IMR-90 (cell line): ENCODE measurements at regions not wholly inside any gene's neighbourhood (a gene's known extent, or its start where the extent isn't known, plus 50 kb on each side); places are given as distances from the start of the nearest gene placed in this dataset.

Experiments
- ATAC-seq: fragments of 200-7000 bp; cut with Tn5 transposase; 2 replicates; pipeline ENCODE4 v1.9.1; 2020; ENCODE audit warnings: low read depth, mild to moderate bottlenecking, moderate library complexity
- BruUV-seq: library from RNA; stranded (reverse); fragments of 400-500 nt; replicated peaks from 2 replicates; lab custom pipeline; 2021; lab: Mats Ljungman, UMichigan
- CTCF ChIA-PET: fragments of 300-600 bp; formaldehyde crosslinking; extraction: SDS; loops from one replicate; lab custom pipeline; 2021; ENCODE audit warnings: antibody characterized with exemption; lab: Yijun Ruan, JAX
- POLR2A ChIA-PET: fragments of 300-600 bp; sonication (Branson Sonifier 250); formaldehyde crosslinking; loops from one replicate; lab custom pipeline; 2022; ENCODE audit warnings: antibody characterized with exemption; ENCODE audit not compliant: unreplicated experiment; lab: Charles Lee
- DNase-seq: peaks from one replicate; pipeline ENCODE4 v3.0.0; 2013
- H2AFZ ChIP-seq: replicated peaks from 2 replicates; pipeline ENCODE3; 2013; ENCODE audit warnings: low read length, mild to moderate bottlenecking; ENCODE audit not compliant: poor library complexity
- H2AK5ac ChIP-seq: 2 replicates; pipeline ENCODE4 v1.6.1; 2013; ENCODE audit warnings: low read depth, low read length, inconsistent platforms
- H2AK9ac ChIP-seq: replicated peaks from 2 replicates; pipeline ENCODE3; 2013; ENCODE audit warnings: mild to moderate bottlenecking, low read depth, low read length, moderate library complexity; ENCODE audit not compliant: poor library complexity
- H2BK120ac ChIP-seq: 2 replicates; pipeline ENCODE4 v1.6.1; 2013; ENCODE audit warnings: low read depth, low read length, inconsistent platforms
- H2BK15ac ChIP-seq: 3 replicates; pipeline ENCODE4 v1.6.1; 2013; ENCODE audit warnings: low read depth, low read length, inconsistent platforms
- H2BK20ac ChIP-seq: 2 replicates; pipeline ENCODE4 v1.6.1; 2013; ENCODE audit warnings: low read depth, mild to moderate bottlenecking, inconsistent platforms, low read length, moderate library complexity
- H2BK5ac ChIP-seq: 2 replicates; pipeline ENCODE4 v1.6.1; 2013; ENCODE audit warnings: mild to moderate bottlenecking, low read depth, low read length, inconsistent platforms; ENCODE audit not compliant: poor library complexity, severe bottlenecking
- H3K14ac ChIP-seq: replicated peaks from 2 replicates; pipeline ENCODE4 v1.6.1; 2013; ENCODE audit warnings: low read depth, low read length, inconsistent platforms
- H3K18ac ChIP-seq: 2 replicates; pipeline ENCODE4 v1.6.1; 2013; ENCODE audit warnings: low read depth, low read length, control low read depth
- H3K23ac ChIP-seq: 2 replicates; pipeline ENCODE4 v1.6.1; 2013; ENCODE audit warnings: low read depth, low read length, inconsistent platforms
- H3K27ac ChIP-seq: 2 replicates; pipeline ENCODE4 v1.5.1; 2013; ENCODE audit warnings: mild to moderate bottlenecking, control low read depth, low read length; ENCODE audit not compliant: insufficient read depth
- H3K27me3 ChIP-seq: 2 replicates; pipeline ENCODE4 v1.6.1; 2013; ENCODE audit warnings: low read length; ENCODE audit not compliant: control insufficient read depth, insufficient read depth
- H3K36me3 ChIP-seq: 2 replicates; pipeline ENCODE4 v1.6.1; 2013; ENCODE audit warnings: low read length, mixed read lengths; ENCODE audit not compliant: control insufficient read depth, insufficient read depth
- H3K4ac ChIP-seq: 2 replicates; pipeline ENCODE4 v1.6.1; 2013; ENCODE audit warnings: low read depth, low read length, inconsistent platforms
- H3K4me1 ChIP-seq: 2 replicates; pipeline ENCODE4 v1.6.1; 2013; ENCODE audit warnings: low read length, mixed read lengths; ENCODE audit not compliant: control insufficient read depth, insufficient read depth
- H3K4me2 ChIP-seq: 2 replicates; pipeline ENCODE4 v1.6.1; 2013; ENCODE audit warnings: low read depth, mild to moderate bottlenecking, control low read depth, low read length, moderate library complexity
- H3K4me3 ChIP-seq: 2 replicates; pipeline ENCODE4 v1.5.1; 2013; ENCODE audit warnings: low read depth, mild to moderate bottlenecking, control low read depth, low read length, moderate library complexity; ENCODE audit not compliant: insufficient read depth
- H3K56ac ChIP-seq: 2 replicates; pipeline ENCODE4 v1.6.1; 2013; ENCODE audit warnings: low read length, inconsistent platforms; ENCODE audit not compliant: insufficient read depth; ENCODE audit errors: extremely low read depth
- H3K79me1 ChIP-seq, 2 experiments: 2 replicates each; pipeline ENCODE4 v1.6.1; 2013; ENCODE audit warnings: low read length in 2 of 2, inconsistent platforms in 1 of 2, low read depth in 1 of 2
- H3K9ac ChIP-seq: 2 replicates; pipeline ENCODE4 v1.6.1; 2013; ENCODE audit warnings: low read depth, low read length, control low read depth
- H3K9me1 ChIP-seq: 2 replicates; pipeline ENCODE4 v1.6.1; 2013; ENCODE audit warnings: low read length, inconsistent platforms; ENCODE audit not compliant: insufficient read depth
- H3K9me3 ChIP-seq: 2 replicates; pipeline ENCODE4 v1.6.1; 2013; ENCODE audit warnings: low read length; ENCODE audit not compliant: control insufficient read depth, insufficient read depth
- H4K20me1 ChIP-seq: 2 replicates; pipeline ENCODE4 v1.6.1; 2013; ENCODE audit warnings: low read length, inconsistent platforms; ENCODE audit not compliant: insufficient read depth
- H4K5ac ChIP-seq: 2 replicates; pipeline ENCODE4 v1.6.1; 2013; ENCODE audit warnings: mild to moderate bottlenecking, low read depth, low read length, control low read depth
- H4K8ac ChIP-seq, 2 experiments: 2 replicates each; pipeline ENCODE4 v1.6.1; 2013; ENCODE audit warnings: low read depth in 2 of 2, low read length in 2 of 2, control low read depth in 1 of 2, inconsistent platforms in 1 of 2
- H4K91ac ChIP-seq: 2 replicates; pipeline ENCODE4 v1.6.1; 2013; ENCODE audit warnings: low read depth, low read length, inconsistent platforms; ENCODE audit not compliant: insufficient read depth
- CEBPB ChIP-seq: IDR thresholded peaks from 2 replicates; pipeline ENCODE4 v1.6.1; 2012; ENCODE audit warnings: low read depth, low read length, improper control_type of control experiment
- CHD1 ChIP-seq: IDR thresholded peaks from 2 replicates; pipeline ENCODE4 v1.6.1; 2012; ENCODE audit warnings: low read depth, low read length, improper control_type of control experiment
- ELK1 ChIP-seq: fragments of 150-350 bp; IDR thresholded peaks from 2 replicates; pipeline ENCODE4 v1.6.1; 2016; ENCODE audit warnings: low read depth, mild to moderate bottlenecking, low read length, moderate library complexity, borderline replicate concordance
- MAFK ChIP-seq: IDR thresholded peaks from 2 replicates; pipeline ENCODE4 v1.6.1; 2012; ENCODE audit warnings: low read depth, low read length, improper control_type of control experiment
- MAZ ChIP-seq: IDR thresholded peaks from 2 replicates; pipeline ENCODE4 v1.6.1; 2012; ENCODE audit warnings: low read depth, mild to moderate bottlenecking, low read length, improper control_type of control experiment, moderate library complexity, borderline replicate concordance
- NFE2L2 ChIP-seq: fragments of 150-350 bp; IDR thresholded peaks from 2 replicates; pipeline ENCODE4 v1.6.1; 2016; ENCODE audit warnings: low read depth, mild to moderate bottlenecking, low read length
- POLR2A ChIP-seq: IDR thresholded peaks from 2 replicates; pipeline ENCODE4 v1.6.1; 2012; ENCODE audit warnings: mild to moderate bottlenecking, low read depth, low read length
- SMC3 ChIP-seq: fragments of 150-350 bp; IDR thresholded peaks from 2 replicates; pipeline ENCODE4 v1.6.1; 2016; ENCODE audit warnings: low read depth, mild to moderate bottlenecking, antibody characterized with exemption, low read length, moderate library complexity
- USF2 ChIP-seq: fragments of 150-350 bp; IDR thresholded peaks from 2 replicates; pipeline ENCODE4 v1.6.1; 2017; ENCODE audit warnings: mild to moderate bottlenecking, antibody characterized with exemption, low read length, low read depth
- dilution Hi-C: fragments of 300-500 bp; cut with HindIII; formaldehyde crosslinking; loops from one replicate; pipeline ENCODE4 v1.14.3; 2018; ENCODE audit warnings: low sequenced_read_pairs; ENCODE audit not compliant: unreplicated experiment
- in situ Hi-C: fragments of 300-500 bp; cut with MboI; formaldehyde crosslinking; loops from 3 replicates; pipeline ENCODE4 v1.14.3; 2019; ENCODE audit warnings: low sequenced_read_pairs, inconsistent platforms, mixed read lengths
- intact Hi-C: fragments of 100-400 bp; cut with micrococcal nuclease; formaldehyde crosslinking; loops from 2 replicates; pipeline ENCODE4 v1.10.0; 2022
- TF ChIP-seq, protein P1 (sequence below): conservative IDR thresholded peaks from 2 replicates; pipeline ENCODE4 v1.5.1; 2012; ENCODE audit warnings: mild to moderate bottlenecking, low read depth, low read length, improper control_type of control experiment

DNA sequence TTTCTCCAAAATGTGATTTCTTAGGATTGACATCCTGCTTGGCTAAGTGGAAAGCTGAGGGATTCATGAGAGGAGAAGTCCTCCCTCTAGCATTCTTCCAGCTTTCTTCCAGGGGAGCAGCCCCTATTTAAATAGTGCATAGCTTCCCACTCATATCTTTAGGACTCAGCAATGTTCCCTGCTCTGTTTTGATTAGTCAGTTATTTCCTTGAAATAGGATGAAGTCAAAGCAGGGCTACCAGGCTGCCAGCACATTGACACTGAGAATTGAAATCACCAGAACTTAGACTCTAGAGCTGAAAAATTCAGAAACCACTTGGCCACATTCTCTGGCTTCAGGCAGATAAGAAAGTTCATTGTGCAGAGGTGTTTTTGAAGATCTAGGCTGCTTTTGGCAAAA is 74.7 kb upstream of the SMAD1 start:
- no peak overlapping the region for H2BK120ac ChIP-seq
- H3K9me3 ChIP-seq = no peaks in the 10 kb centered on the region
- no peaks in the 10 kb centered on the region for H4K20me1 ChIP-seq
- no peak overlapping the region for H3K18ac ChIP-seq
- CTCF ChIA-PET = no interaction called here
- H4K5ac ChIP-seq = no peak overlapping the region
- H3K4me2 ChIP-seq = no peak overlapping the region
- no peak overlapping the region for H3K14ac ChIP-seq
- no peak overlapping the region for H4K8ac ChIP-seq
- no peak for DNase-seq
- no peak overlapping the region for H3K9ac ChIP-seq
- intact Hi-C loops (no loop called here), in situ Hi-C loops (no loop called here), dilution Hi-C loops (no loop called here)
- H3K4me3 ChIP-seq = no peak overlapping the region
- H3K4me1 ChIP-seq = no peaks in the 10 kb centered on the region
- H3K9me1 ChIP-seq = no peaks in the 10 kb centered on the region
- H3K79me1 ChIP-seq = no peaks in the 10 kb centered on the region
- H3K4ac ChIP-seq = no peak overlapping the region
- no peak overlapping the region for H3K27ac ChIP-seq
- no peaks in the 10 kb centered on the region; the same call in none of the 2 replicates for H3K27me3 ChIP-seq
- ATAC-seq = no peak
- H3K56ac ChIP-seq = no peak overlapping the region
- H3K36me3 ChIP-seq = no peaks in the 10 kb centered on the region
- BruUV-seq = no TSS peak
- no peak overlapping the region for H2AK9ac ChIP-seq
- no peak overlapping the region for H3K23ac ChIP-seq
- no peak for TF ChIP-seq MAZ
- TF ChIP-seq POLR2A = no peak
- TF ChIP-seq CHD1 = no peak
- no peak for TF ChIP-seq USF2
- TF ChIP-seq CEBPB = no peak
- TF ChIP-seq ELK1 = no peak
- TF ChIP-seq NFE2L2 = no peak
- TF ChIP-seq, protein P1, sequence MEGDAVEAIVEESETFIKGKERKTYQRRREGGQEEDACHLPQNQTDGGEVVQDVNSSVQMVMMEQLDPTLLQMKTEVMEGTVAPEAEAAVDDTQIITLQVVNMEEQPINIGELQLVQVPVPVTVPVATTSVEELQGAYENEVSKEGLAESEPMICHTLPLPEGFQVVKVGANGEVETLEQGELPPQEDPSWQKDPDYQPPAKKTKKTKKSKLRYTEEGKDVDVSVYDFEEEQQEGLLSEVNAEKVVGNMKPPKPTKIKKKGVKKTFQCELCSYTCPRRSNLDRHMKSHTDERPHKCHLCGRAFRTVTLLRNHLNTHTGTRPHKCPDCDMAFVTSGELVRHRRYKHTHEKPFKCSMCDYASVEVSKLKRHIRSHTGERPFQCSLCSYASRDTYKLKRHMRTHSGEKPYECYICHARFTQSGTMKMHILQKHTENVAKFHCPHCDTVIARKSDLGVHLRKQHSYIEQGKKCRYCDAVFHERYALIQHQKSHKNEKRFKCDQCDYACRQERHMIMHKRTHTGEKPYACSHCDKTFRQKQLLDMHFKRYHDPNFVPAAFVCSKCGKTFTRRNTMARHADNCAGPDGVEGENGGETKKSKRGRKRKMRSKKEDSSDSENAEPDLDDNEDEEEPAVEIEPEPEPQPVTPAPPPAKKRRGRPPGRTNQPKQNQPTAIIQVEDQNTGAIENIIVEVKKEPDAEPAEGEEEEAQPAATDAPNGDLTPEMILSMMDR = no peak
- TF ChIP-seq SMC3 = no peak
- no peak for TF ChIP-seq MAFK
- H2AFZ ChIP-seq = no peak overlapping the region
- no peak overlapping the region for H2BK20ac ChIP-seq
- H4K91ac ChIP-seq = no peak overlapping the region
- H2BK5ac ChIP-seq = no peak overlapping the region
- H2AK5ac ChIP-seq = no peak overlapping the region
- H2BK15ac ChIP-seq = no peak overlapping the region
- POLR2A ChIA-PET = no interaction called here
